ENCODE measurements at regions not wholly inside any gene's neighbourhood (a gene's known extent, or its start where the extent isn't known, plus 50 kb on each side); places are given as distances from the start of the nearest gene placed in this dataset.
"Not testable (repeated sequence)": the region's sequence is repeated elsewhere in the genome, so short reads cannot be mapped to it uniquely, and the experiment has no call there.

DNA sequence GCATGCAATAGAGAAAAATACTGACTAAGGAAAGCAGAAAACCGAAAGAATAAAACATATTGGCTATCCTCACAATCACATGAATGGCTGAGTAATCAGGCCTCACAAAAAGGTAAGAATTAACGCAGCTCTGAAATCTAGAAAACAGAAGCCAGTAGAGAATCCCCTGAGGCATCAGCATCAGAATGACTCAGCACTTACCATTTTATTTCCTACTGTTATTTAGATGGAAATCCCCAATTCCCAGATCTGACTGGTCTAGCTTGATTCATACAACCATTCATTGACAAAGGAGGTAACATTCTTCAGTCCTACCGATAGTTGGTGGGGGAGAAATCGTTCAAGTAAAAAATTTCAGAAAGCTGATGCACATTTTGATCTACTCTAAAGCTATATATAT, 1408.4 kb upstream of the WWC1 start:
- no peak for DNase-seq

DNA sequence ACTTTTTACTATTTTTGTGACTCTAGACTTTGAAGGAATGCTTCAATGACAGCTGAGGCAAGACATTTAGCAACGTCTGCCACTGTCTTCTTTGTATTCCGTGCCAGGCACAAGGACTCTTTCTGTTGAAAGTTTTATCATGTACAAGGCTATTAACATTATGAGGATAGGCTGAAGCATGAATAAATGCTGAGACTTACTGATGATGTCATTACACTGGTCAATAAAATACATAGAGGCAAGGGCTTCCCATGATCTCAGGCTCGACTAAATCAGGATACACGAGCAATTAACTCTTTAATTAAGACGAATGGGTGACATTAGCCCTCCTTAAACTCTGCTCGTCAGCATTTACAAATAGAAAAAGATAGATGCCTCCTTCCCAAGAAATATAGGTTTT, 1393.3 kb upstream of the WWC1 start:
- DNase-seq = no peak

DNA sequence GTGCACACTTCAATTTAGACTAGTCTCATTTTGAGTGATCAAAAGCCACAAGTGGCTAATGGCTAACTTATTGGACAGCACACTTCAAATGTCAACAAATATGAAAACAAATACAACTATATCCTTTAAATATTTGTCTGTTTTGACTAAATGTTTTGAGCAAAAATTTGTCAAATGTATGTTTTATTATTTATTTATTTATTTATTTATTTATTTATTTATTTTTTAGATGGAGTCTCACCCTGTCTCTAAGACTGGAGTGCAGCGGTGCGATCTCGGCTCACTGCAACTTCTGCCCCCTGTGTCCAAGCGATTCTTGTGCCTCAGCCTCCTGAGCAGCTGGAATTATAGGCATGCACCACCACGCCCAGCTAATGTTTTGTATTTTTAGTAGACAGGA, 1392.1 kb upstream of the WWC1 start:
- no peak for DNase-seq

DNA sequence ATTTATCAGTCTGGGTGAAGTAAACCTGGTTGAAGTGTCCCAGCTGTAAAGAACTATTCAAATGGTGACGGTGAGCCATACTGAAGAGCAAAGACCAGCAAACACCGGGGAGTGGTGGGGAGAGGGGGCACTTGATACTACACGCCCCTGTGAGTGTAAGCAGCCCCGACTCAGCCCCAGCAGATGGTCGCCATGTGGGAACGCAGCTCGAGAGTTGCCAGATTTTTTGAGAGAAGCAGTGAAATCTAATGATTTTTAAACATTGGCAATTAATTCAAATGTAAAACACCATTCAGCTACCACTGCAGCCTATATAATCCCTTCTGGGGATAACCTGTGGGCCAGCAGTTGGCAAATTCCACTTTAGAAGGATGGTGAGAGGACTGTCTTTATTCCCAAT, 1386.9 kb upstream of the WWC1 start:
- DNase-seq = no peak

DNA sequence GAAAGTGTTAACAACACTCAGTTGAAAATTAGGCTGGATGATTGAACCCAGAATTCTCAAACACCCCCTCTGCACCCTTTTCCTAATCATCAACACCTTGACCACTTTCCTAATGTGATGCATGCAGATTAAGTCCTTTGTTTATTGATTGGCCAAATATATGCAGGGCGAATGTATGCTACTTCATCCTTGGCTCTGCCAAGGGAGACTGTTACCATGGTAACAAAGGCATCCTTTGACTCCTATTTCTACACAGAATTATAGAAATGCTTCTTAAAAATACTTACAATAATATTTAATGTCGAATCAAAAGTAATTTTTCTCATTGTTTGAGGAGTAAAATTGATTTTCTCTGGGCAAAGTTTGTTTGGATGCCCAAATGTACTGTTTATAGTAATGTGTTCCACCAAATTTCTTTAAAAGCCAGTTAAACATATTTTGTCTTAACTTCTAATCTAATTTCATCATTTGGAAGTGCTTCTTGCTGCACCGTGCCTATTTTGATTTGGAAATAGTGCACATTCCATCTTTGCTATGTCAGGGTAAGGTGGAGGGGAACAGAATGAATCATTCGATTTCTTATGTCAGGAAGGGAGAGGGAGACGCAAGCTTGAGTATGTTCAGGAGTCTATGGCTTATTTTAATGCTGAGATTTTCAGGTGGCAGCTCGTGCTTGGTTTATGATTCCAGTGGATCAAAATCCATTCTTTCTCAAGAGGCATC, 1384.3 kb upstream of the WWC1 start:
- DNase-seq = no peak

DNA sequence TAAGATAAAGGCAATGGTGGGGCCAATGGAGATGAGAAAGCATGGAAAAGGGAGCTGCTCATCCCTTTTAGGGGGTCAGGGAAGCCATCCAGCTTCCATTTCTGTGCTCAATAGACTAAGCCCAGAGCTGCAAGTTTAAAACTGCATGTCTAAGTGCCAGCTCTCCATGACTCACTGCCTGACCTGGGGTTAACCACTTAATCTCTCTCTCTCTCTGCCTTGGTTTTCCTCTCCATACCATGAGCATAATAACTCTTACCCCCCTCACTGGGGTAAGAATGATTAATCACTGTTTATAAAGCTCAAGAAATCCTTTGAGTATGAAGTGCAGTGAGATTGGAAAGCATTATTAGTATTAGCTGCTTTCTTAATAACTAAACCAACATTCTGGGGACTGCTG, 1382.4 kb upstream of the WWC1 start:
- no peak for DNase-seq

DNA sequence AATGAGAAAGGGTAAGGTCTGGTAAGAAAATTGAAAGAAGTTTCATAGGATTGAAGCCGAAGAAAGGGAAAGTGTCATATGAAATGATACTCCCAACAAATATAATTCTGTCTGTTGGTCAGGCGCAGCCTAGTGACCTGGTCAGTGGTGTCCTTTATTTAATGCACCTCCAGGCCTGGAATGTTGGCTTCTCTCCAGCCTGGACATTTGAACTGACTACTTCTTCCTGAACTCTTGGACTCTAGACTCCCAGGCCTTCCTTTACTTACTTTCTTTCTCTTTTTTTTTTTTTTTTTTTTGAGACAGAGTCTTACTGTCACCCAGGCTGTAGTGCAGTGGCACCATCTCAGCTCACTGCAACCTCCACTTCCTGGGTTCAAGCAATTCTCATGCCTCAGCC, 1381.5 kb upstream of the WWC1 start:
- no peak for DNase-seq

DNA sequence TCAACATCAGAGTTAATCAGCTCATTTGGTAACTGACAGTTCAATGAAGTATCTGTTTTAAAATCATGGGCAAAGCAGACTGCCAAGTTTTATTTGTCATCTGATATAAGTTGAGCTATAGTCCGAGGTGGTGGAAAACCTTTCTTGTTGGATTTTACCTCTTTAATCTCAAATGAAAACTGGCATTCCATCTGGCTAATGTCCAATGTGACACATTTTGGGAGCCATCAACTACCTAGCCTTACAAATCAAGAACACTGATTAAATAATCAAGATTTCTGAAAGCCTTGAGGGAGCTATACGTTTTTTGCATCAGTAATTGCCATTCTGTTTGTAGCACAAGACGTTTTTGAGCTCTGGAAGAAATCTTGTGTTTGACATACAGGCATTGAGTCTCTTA, 1380.5 kb upstream of the WWC1 start:
- DNase-seq = no peak

DNA sequence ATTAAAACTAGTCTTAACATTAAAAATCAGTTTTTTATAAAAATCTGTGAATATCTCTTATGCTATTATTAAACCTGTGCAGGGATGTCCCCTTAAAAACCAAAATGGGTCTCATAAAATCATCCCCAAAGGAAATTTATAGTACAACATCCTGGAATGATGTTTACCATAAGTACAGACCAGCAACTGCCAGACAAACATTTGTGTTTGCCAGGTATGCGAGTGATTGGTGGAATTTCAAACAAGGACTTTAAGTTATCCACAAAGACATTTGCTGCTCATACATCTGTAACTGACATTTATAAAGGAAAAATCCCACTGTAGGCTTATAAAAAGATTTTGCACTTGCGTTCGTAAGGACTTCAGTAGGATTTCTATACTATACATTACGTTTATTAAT, 1375.4 kb upstream of the WWC1 start:
- no peak for DNase-seq

DNA sequence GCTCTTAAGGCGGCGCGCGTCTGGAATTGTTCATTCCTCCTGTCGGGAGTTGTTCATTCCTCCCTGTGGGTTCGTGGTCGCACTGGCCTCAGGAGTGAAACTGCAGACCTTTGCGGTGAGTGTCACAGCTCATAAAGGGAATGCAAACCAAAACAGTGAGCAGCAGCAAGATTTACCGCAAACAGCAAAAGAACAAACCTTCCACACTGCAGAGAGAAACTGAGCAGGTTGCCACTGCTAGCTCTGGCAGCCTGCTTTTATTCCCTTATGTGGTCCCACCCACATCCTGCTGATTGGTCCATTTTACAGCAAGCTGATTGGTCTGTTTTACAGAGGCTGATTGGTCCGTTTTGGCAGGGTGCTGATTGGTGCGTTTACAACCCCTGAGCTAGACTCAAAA, 1365.3 kb upstream of the WWC1 start:
- no peak for DNase-seq

DNA sequence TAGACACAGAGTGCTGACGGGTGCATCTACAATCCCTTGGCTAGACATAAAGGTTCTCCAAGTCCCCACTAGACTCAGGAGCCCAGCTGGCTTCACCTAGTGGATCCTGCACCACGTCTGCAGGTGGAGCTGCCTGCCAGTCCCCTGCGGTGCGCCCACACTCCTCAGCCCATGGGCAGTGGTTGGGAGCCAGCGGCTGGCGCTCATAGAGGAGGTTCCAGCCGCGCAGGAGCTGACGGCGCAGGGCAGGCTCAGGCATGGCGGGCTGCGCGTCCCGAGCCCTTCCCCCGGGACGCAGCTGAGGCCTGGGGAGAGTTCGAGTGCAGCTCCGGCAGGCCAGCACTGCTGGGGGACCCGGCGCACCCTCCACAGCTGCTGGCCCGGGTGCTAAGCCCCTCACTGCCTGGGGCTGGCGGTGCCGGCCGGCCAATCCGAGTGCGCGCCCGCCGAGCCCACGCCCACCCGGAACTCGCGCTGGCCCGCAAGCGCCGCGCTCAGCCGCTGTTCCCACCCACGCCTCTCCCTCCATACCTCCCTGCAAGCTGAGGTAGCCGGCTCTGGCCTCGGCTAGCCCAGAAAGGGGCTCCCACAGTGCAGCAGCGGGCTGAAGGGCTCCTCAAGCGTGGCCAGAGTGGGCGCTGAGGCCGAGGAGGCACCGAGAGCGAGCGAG, 1364.5 kb upstream of the WWC1 start:
- DNase-seq = not testable (repeated sequence)

DNA sequence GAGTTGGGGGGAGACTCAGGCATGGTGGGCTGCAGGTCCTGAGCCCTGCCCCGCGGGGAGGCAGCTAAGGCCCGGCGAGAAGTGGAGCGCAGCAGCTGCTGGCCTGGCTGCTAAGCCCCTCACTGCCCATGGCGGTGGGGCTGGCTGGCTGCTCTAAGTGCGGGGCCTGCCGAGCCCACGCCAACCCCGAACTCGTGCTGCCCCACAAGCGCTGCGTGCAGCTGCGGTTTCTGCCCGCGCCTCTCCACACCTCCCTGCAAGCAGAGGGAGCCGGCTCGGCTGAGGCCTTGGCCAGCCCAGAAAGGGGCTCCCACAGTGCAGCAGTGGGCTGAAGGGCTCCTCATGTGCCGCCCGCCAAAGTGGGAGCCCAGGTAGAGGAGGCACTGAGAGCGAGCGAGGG, 1355.1 kb upstream of the WWC1 start:
- no peak for DNase-seq

DNA sequence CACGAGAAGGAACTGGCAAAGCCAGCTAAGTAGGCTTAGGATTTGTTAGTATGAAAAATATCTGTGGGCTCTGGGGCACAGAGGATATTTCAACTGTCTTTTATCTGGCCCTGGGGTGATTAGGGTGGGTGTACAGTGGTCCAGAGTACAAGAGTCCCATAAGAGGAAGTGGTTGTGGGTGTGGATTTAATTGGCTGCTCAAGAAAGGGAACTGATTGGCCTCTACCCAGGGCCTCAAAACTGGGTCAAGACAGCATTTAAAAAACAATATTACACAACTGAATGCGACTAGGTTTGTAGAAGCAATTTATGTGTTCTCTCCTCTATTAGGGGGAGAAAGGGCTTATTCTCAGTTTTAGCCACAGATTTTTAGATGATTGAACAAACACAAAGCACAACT, 1353.4 kb upstream of the WWC1 start:
- no peak for DNase-seq

DNA sequence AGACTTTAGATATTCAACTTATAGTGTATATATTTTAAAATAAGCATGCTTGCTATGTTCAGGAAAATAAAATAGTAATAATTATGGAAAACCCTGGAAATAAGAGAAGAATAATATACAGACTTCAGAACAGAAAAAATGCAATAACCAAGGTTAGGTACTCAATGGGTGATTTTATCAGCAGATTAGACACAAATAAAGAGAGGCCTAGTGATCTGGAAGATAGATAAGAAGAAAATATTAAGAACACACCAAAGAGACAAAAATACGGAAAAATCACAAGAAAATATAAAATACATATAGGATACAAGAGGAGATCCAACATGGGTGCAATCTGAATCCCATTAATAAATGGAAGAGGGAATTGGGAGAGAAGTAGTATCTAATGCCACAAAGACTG, 1348.5 kb upstream of the WWC1 start:
- DNase-seq = no peak

DNA sequence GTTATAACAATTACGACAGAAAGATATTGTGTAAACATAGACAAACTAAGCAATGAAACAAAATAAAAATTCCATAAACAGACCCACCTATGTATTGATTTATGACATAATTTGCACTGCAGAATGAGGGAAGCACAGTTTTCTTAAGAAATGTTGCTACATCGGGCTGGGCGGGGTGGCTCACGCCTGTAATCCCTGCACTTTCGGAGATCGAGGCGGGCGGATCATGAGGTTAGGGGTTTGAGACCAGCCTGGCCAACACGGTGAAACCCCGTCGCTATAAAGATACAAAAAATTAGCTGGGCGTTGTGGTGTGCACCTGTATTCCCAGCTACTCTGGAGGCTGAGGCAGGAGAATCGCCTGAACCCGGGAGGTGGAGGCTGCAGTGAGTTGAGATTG, 1344.4 kb upstream of the WWC1 start:
- no peak for DNase-seq

DNA sequence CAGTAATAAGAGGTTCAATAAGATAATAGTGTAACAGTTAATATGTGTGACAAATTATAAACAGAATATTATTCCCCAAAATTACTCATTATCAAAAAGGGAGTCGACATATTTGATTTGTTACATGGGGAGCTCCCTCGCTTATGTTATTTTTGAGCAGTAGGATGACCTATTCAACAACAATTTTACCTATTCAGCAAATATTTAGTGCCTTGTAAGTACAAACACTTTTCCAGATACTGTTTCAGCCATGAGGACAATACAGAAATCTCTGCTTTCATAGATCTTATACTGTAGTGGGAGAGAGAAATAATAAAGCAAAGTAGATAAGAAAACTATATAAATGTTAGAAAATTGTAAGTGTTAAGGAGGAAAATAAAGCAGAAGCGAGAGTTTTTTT, 1342.8 kb upstream of the WWC1 start:
- no peak for DNase-seq

DNA sequence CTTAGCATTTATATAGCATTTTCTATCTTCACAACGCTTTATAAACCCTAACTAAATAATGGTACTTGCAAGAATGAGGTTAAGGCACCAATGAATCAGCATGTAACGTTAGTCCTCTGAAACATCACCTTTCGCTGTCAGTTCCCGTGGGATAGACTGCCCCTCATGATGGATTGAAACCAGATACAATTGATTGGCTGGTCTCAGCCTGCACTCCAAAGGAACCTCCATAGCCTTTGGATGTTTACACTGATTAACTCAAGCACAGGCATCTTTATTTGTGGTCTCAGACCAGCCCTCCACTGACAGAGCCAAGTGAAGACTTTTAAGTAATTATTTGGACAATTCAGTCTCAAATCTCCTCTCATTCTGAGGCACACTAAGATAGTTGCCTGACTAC, 1339.4 kb upstream of the WWC1 start:
- DNase-seq = no peak

DNA sequence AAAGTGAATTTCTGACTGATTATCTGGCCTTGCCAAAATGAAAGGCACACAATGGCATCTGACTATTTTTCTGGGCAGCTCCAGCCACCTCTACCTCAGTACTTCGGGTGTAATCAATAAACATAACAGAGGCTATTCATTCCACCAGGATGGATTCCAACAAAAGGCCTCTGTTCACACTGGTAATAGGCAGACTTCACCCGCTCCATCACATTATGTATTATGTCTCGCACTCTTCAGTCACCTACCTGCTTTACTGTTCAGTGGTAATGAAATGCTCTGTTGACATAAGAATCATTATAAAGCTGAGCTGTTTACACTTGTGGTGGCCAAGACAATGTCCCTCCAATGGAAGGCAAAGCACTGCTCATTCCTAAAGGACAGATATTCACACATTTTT, 1333.7 kb upstream of the WWC1 start:
- DNase-seq = no peak

DNA sequence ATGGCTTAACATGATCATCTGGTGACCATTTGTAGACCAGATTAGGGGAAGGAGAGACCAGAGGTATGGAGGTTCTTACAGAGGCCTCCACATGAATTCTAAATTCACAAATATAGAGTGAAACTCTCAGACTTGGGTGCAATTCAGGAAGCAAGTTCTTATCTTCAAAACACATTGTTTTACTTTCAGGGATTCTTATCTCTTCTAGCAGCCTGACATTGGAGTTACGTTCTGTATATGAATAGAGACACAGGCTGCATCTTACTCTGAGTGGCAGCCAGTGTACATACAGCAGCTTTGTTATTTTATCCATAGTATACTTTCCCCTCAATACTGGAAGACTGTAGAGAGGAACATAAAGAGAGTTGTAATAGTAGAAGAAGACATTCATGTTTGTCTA, 1331.7 kb upstream of the WWC1 start:
- DNase-seq = no peak

DNA sequence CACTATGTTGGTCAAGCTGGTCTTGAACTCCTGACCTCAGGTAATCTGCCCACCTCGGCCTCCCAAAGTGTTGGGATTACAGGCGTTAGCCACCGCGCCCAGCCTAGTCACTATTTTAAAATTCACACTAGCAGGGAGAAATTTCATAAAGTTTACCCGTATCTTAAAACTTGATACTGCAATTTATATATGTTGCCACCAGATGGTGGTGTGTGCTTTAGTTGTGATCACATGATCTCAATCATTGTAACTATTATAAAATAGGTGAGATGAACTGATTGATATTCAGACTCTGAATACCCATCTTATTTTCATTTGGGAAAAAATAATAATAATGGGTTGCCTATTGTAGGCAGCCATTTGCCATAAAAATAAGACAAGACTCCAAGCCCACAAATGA, 1330.4 kb upstream of the WWC1 start:
- no peak for DNase-seq

DNA sequence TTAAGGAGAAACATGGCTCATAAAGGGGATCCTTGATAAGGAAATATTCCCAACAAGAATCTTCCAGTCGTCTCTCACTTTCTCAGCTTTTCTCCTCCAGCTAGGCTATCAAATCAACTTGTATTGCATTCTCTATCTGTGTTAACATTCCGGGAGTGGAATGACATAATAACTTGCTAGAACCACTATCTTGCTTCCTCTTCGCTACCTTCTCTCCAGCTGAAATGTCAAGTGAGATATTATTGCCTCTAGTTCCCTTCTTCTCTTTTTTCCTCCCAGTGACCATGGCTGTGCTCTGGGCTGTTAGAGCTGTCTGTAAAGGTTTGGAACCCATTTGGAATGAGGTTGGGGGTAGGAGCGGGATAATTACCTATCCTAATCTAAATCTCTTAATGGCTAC, 1329.5 kb upstream of the WWC1 start:
- no peak for DNase-seq

DNA sequence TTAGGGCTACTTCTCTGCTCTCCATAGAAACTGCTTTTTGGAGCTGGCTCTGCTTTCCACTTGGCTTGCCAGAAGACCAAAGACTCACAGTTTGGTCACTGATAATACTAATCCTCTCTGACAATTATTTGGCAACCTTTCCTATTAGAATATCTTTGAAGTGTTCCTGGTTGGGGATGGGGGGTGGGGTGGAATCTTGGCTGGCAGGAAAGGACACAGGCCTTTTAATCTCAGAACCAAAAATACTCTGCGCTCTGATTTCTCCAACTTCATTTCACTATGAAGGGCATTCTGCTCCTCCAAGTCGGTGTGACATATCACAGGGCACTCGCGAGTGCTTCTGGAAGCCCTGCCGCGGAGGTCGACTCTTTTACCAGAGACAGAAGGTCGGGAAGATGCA, 1329.0 kb upstream of the WWC1 start:
- no peak for DNase-seq

DNA sequence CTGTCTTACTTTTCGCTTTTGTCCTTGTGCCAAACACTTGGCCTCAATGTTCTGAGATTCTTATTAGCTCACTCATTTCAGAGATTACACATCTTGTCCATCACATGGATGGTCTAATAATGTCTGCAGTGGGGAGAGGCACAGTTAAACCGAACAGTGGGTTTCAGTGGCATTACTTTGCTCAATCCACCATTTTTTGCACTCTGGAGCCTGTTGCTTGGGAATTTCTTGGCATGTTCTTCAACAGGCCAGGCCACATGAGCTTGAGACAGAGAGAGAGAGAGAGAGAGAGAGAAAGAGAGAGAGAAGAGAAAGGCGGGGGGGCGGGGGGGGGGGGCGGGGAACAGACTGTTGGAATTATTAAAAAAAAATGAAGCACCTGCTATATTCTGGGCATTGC, 1327.8 kb upstream of the WWC1 start:
- no peak for DNase-seq

DNA sequence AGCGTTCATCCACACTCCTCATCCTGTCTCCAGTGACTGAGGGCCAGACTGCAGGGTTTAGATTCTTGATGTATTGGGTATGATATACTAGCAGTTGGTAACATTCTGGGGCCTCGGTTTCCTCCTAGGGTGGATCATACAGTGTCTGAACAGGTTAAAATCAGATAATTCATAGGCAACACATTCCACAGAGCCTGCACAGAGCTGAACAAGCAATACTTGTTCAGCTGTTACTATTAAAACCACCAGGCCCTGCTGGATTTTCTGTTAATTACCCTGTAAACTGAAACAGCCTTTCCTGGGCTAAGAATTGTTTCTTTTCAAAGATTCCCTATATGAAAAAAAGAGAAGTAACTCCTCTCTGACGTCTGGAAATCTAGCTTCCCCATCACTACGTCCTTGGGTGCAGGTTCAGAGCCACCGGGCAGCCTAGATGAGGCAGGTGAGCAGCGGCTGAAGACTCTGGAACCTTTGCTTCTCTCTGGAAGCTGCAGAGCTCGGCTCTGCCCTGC, 1313.5 kb upstream of the WWC1 start:
- DNase-seq = no peak

DNA sequence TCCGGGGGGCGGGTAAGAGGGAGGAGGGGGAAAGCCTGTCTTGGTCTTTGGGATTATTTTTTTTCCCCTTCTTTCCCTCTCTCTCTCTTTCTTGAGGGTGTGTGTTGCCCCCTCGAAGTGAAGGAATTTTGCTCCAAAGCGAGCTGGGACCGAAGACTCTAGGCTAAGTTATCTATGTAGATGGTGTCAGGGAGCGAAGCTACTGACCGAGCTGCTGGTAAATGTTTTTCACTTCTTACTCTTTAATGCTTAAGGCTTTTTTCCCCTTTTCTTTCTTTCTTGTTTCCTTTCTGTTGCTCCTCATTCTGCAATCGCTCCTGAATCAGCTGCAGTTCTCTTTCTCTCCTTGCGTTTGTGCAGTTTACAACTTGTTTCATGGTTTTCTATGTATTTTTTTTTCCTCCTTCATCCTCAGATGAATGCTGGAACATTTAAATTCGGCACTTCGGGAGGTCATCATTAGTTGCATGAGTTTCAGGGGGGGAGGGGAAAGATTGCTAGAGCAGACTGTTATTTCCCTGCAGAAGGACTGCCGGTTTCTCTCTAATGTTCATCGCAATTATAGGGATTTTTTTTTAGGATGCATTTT, 1312.0 kb upstream of the WWC1 start:
- no peak for DNase-seq
